ENCODE measurements at regions not wholly inside any gene's neighbourhood (a gene's known extent, or its start where the extent isn't known, plus 50 kb on each side); places are given as distances from the start of the nearest gene placed in this dataset.
"Not testable (repeated sequence)": the region's sequence is repeated elsewhere in the genome, so short reads cannot be mapped to it uniquely, and the experiment has no call there.

DNA sequence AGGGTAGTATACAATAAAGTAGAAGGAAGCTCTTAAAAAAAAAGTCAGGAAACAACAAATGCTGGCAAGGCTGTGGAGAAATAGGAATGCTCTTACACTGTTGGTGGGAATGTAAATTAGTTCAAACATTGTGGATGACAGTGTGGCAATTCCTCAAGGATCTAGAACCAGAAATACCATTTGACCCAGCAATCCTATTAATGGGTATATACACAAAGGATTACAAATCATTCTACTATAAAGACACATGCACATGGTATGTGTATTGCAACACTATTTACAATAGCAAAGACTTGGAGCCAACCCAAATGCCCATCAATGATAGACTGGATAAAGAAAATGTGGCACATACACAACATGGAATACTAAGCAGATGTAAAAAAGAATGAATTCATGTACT lies 444.9 kb upstream of the EPHA5 start:
- TF ChIP-seq, protein P1, sequence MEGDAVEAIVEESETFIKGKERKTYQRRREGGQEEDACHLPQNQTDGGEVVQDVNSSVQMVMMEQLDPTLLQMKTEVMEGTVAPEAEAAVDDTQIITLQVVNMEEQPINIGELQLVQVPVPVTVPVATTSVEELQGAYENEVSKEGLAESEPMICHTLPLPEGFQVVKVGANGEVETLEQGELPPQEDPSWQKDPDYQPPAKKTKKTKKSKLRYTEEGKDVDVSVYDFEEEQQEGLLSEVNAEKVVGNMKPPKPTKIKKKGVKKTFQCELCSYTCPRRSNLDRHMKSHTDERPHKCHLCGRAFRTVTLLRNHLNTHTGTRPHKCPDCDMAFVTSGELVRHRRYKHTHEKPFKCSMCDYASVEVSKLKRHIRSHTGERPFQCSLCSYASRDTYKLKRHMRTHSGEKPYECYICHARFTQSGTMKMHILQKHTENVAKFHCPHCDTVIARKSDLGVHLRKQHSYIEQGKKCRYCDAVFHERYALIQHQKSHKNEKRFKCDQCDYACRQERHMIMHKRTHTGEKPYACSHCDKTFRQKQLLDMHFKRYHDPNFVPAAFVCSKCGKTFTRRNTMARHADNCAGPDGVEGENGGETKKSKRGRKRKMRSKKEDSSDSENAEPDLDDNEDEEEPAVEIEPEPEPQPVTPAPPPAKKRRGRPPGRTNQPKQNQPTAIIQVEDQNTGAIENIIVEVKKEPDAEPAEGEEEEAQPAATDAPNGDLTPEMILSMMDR (IDR thresholded peaks at IDR 0.05; ENCODE audit: low read depth, low read length, poor library complexity, severe bottlenecking), result not testable (repeated sequence)
- TF ChIP-seq EZH2phosphoT487 (IDR thresholded peaks at IDR 0.05; ENCODE audit: borderline replicate concordance, low read length), result not testable (repeated sequence)
